CD4-positive, alpha-beta T cell (primary cell): ENCODE measurements at regions not wholly inside any gene's neighbourhood (a gene's known extent, or its start where the extent isn't known, plus 50 kb on each side); places are given as distances from the start of the nearest gene placed in this dataset.

ENCODE experiments used
- ATAC-seq: fragments of 200-7000 bp; cut with Tn5 transposase; one replicate; pipeline ENCODE4 v1.10.0; 2022; ENCODE audit warnings: mild to moderate bottlenecking; ENCODE audit not compliant: poor library complexity
- CTCF ChIA-PET: fragments of 350-600 bp; sonication (Branson Sonifier 250); formaldehyde crosslinking; loops from one replicate; lab custom pipeline; 2021; ENCODE audit warnings: antibody characterized with exemption, inconsistent platforms; lab: Charles Lee
- POLR2A ChIA-PET: fragments of 350-600 bp; sonication (Branson Sonifier 250); formaldehyde crosslinking; loops from one replicate; lab custom pipeline; 2021; ENCODE audit warnings: antibody characterized with exemption, inconsistent platforms; lab: Charles Lee
- DNase-seq, 14 experiments: peaks; one replicate each; pipeline ENCODE4 v3.0.0-alpha.2; 2013 to 2020; ENCODE audit warnings: mixed read lengths in 2 of 14
- H3K27ac ChIP-seq, 2 donors: one replicate each; pipeline versions ENCODE4 v1.5.1 to v1.7.0; 2013; ENCODE audit warnings: low read length in 2 of 2, low read depth in 1 of 2, mild to moderate bottlenecking in 1 of 2
- H3K27me3 ChIP-seq, 2 experiments: 1 replicate in 1 of 2; 2 replicates in 1 of 2; pipeline versions ENCODE4 v1.6.1 to v1.7.0; 2013; ENCODE audit warnings: low read length in 2 of 2, control low read depth in 1 of 2, mild to moderate bottlenecking in 1 of 2, moderate library complexity in 1 of 2; ENCODE audit not compliant: insufficient read depth in 2 of 2, control insufficient read depth in 1 of 2
- H3K36me3 ChIP-seq: one replicate; pipeline ENCODE4 v1.6.1; 2013; ENCODE audit warnings: low read length, control low read depth; ENCODE audit not compliant: insufficient read depth
- H3K4me1 ChIP-seq: one replicate; pipeline ENCODE4 v1.6.1; 2013; ENCODE audit warnings: low read length, control low read depth; ENCODE audit not compliant: insufficient read depth
- H3K4me3 ChIP-seq: one replicate; pipeline ENCODE4 v1.5.1; 2013; ENCODE audit warnings: mild to moderate bottlenecking, low read length, moderate library complexity
- H3K9me3 ChIP-seq, 2 experiments: 1 replicate in 1 of 2; 2 replicates in 1 of 2; pipeline versions ENCODE4 v1.6.1 to v1.7.0; 2013; ENCODE audit warnings: low read length in 2 of 2, mild to moderate bottlenecking in 2 of 2, control low read depth in 1 of 2, moderate library complexity in 1 of 2; ENCODE audit not compliant: control insufficient read depth in 1 of 2, insufficient read depth in 1 of 2
- H3K27ac Mint-ChIP-seq: one replicate; pipeline ENCODE4 v1.8.0; 2020; ENCODE audit warnings: mixed read lengths
- H3K27me3 Mint-ChIP-seq: one replicate; pipeline ENCODE4 v1.8.0; 2021; ENCODE audit warnings: mixed read lengths
- H3K36me3 Mint-ChIP-seq: one replicate; pipeline ENCODE4 v1.8.0; 2021; ENCODE audit warnings: low read depth, mixed read lengths
- H3K4me1 Mint-ChIP-seq: one replicate; pipeline ENCODE4 v1.8.0; 2021; ENCODE audit warnings: low read depth, mixed read lengths
- H3K4me3 Mint-ChIP-seq: one replicate; pipeline ENCODE4 v1.8.0; 2020; ENCODE audit warnings: mild to moderate bottlenecking, mixed read lengths
- H3K9me3 Mint-ChIP-seq: one replicate; pipeline ENCODE4 v1.8.0; 2020; ENCODE audit warnings: mixed read lengths
- CTCF ChIP-seq: fragments of 200-600 bp; IDR thresholded peaks from one replicate; pipeline ENCODE4 v1.8.0; 2022; ENCODE audit warnings: antibody characterized with exemption, mild to moderate bottlenecking
- intact Hi-C, 2 experiments: fragments of 100-400 bp; cut with DNase I in 1 of 2; cut with micrococcal nuclease in 1 of 2; formaldehyde crosslinking; loops; one replicate each; pipeline versions ENCODE4 v1.15.1 to v1.9.0; 2023 to 2025; cut with DNase I, micrococcal nuclease

GRCh38 chr13:44320611-44321010 is 53.0 kb upstream of the SERP2 start:
- peaks cover 3% of the 10 kb centered on the region for H3K27me3 Mint-ChIP-seq

GRCh38 chr13:44321961-44322360 is 51.7 kb upstream of the SERP2 start:
- Mint-ChIP-seq H3K4me1 (no peaks in the 10 kb centered on the region), H3K4me3 (no peak overlapping the region), H3K27ac (no peak overlapping the region), H3K36me3 (no peaks in the 10 kb centered on the region), H3K9me3 (no peaks in the 10 kb centered on the region), H3K27me3 (no peaks in the 10 kb centered on the region)
- intact Hi-C loops, result no loop called here
- ChIA-PET CTCF (no interaction called here), POLR2A (no interaction called here)
- no peak overlapping the region for H3K27ac ChIP-seq
- H3K36me3 ChIP-seq, result no peaks in the 10 kb centered on the region
- ATAC-seq (no peak), DNase-seq (no peak)
- H3K4me3 ChIP-seq, result no peak overlapping the region
- no peaks in the 10 kb centered on the region for H3K4me1 ChIP-seq
- no peak for TF ChIP-seq CTCF
- no peaks in the 10 kb centered on the region for H3K27me3 ChIP-seq
- H3K9me3 ChIP-seq, result no peaks in the 10 kb centered on the region

More at GRCh38 chr13:44320611-44321010, 53.0 kb upstream of the SERP2 start:
- TF ChIP-seq CTCF, result no peak
- Histone ChIP-seq H3K4me1 (no peaks in the 10 kb centered on the region), H3K36me3 (no peaks in the 10 kb centered on the region), H3K27ac (no peak overlapping the region), H3K9me3 (no peaks in the 10 kb centered on the region), H3K4me3 (no peak overlapping the region), H3K27me3 (no peaks in the 10 kb centered on the region)
- ChIA-PET CTCF (no interaction called here), POLR2A (no interaction called here)
- H3K36me3 Mint-ChIP-seq, result no peaks in the 10 kb centered on the region
- intact Hi-C loops, result no loop called here
- no peak overlapping the region for H3K27ac Mint-ChIP-seq
- no peak for DNase-seq
- ATAC-seq, result no peak
- no peaks in the 10 kb centered on the region for H3K9me3 Mint-ChIP-seq
- no peak overlapping the region for H3K4me3 Mint-ChIP-seq
- no peaks in the 10 kb centered on the region for H3K4me1 Mint-ChIP-seq

GRCh38 chr13:44322928-44323327 is 50.7 kb upstream of the SERP2 start:
- Histone ChIP-seq H3K27ac (no peak overlapping the region), H3K4me1 (no peaks in the 10 kb centered on the region), H3K4me3 (no peak overlapping the region), H3K27me3 (no peaks in the 10 kb centered on the region), H3K36me3 (no peaks in the 10 kb centered on the region), H3K9me3 (no peaks in the 10 kb centered on the region)
- H3K4me1 Mint-ChIP-seq, result no peaks in the 10 kb centered on the region
- no peak overlapping the region for H3K4me3 Mint-ChIP-seq
- TF ChIP-seq CTCF, result no peak
- H3K27me3 Mint-ChIP-seq, result no peaks in the 10 kb centered on the region
- ATAC-seq (no peak), DNase-seq (no peak)
- H3K9me3 Mint-ChIP-seq, result no peaks in the 10 kb centered on the region
- CTCF ChIA-PET, result no interaction called here
- no peak overlapping the region for H3K27ac Mint-ChIP-seq
- POLR2A ChIA-PET, result no interaction called here
- intact Hi-C loops, result no loop called here
- no peaks in the 10 kb centered on the region for H3K36me3 Mint-ChIP-seq
